Subcutaneous abdominal adipose tissue (tissue), 5 donors: ENCODE measurements at regions not wholly inside any gene's neighbourhood (a gene's known extent, or its start where the extent isn't known, plus 50 kb on each side); places are given as distances from the start of the nearest gene placed in this dataset.

Source experiments
- H3K27ac ChIP-seq: one replicate; pipeline ENCODE4 v1.7.0; 2013; ENCODE audit warnings: low read depth, mild to moderate bottlenecking, inconsistent platforms, low read length, moderate library complexity
- H3K27me3 ChIP-seq, 5 donors: one replicate each; pipeline ENCODE4 v1.7.0; 2013; ENCODE audit warnings: low read length in 5 of 5, inconsistent platforms in 1 of 5; ENCODE audit not compliant: control insufficient read depth in 5 of 5, insufficient read depth in 4 of 5
- H3K36me3 ChIP-seq, 5 donors: one replicate each; pipeline ENCODE4 v1.7.0; 2013; ENCODE audit warnings: low read length in 5 of 5; ENCODE audit not compliant: control insufficient read depth in 5 of 5, insufficient read depth in 5 of 5
- H3K4me1 ChIP-seq, 5 donors: one replicate each; pipeline ENCODE4 v1.7.0; 2013; ENCODE audit warnings: low read length in 5 of 5, mild to moderate bottlenecking in 3 of 5, moderate library complexity in 1 of 5; ENCODE audit not compliant: control insufficient read depth in 5 of 5, insufficient read depth in 5 of 5
- H3K4me3 ChIP-seq, 5 donors: one replicate each; pipeline ENCODE4 v1.7.0; 2013; ENCODE audit warnings: low read length in 5 of 5, low read depth in 1 of 5
- H3K9ac ChIP-seq, 5 donors: one replicate each; pipeline ENCODE4 v1.7.0; 2013; ENCODE audit warnings: low read length in 5 of 5, mild to moderate bottlenecking in 4 of 5, moderate library complexity in 3 of 5
- H3K9me3 ChIP-seq, 5 donors: one replicate each; pipeline ENCODE4 v1.7.0; 2013; ENCODE audit warnings: low read length in 5 of 5; ENCODE audit not compliant: control insufficient read depth in 5 of 5
- donor health status: healthy.
- donor health status: healthy.
- donor health status: healthy.
- donor health status: healthy.
- donor health status: healthy.

DNA sequence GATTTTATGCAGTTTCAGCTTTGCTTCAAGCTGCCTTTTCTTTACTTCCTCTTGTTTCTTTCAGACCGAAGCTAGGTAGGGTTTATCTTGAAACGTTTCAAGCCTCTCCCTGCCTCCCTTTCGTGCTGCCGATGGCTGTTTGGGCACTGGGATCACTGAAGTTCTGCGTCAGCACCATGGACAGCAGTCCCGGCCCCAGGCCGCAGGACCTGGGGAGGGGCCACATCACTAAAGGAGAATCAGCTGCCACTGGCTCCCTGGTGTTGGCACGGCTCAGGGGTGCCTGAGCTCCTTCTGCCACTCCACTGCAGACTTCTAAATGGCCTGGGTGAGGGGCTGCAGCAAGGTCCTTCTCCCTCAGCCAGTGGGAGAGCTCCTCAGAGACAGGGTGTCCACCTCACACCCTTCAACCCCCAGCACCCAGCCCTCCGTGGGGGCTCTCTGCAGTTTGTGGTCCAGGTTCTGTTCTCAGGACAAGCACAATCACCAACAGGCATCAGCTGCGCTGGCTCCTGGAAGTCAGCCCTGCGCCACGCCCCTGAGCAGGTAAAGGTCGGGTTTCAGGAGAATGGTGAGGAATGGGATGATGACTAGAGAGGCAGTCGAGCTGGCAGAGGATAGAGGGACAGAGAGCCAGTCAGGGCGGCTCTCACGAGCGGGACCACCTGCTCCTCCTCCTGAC is 387.2 kb downstream of the TCERG1L start:
- Histone ChIP-seq H3K9me3 (no peaks in the 10 kb centered on the region), H3K4me1 (no peaks in the 10 kb centered on the region), H3K4me3 (no peak overlapping the region), H3K36me3 (no peaks in the 10 kb centered on the region), H3K27ac (no peak overlapping the region), H3K9ac (no peak overlapping the region), H3K27me3 (peaks cover 0 to 17% (median 2%) of the 10 kb centered on the region in 5 donors)

DNA sequence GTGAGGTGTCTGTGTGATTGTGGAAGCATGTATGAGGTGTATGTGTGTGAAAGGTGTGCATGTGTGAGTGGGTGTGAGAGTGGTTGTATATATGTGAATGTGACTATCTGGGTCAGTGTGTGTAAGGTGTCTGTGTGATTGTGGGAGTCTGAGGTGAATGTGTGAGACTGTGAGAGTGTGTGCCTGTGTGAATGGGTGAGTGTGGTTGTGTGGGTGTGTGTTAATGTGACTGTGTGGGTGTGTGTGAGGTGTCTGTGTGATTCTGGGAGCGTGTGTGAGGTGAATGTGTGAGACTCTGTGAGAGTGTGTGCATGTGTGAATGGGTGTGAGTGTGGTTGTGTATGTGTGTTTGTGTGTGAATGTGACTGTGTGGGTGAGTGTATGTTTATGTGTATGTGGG is 385.1 kb downstream of the TCERG1L start:
- Histone ChIP-seq H3K9me3 (no peaks in the 10 kb centered on the region), H3K9ac (no peak overlapping the region), H3K4me3 (no peak overlapping the region), H3K4me1 (no peaks in the 10 kb centered on the region), H3K36me3 (no peaks in the 10 kb centered on the region), H3K27ac (no peak overlapping the region), H3K27me3 (peaks cover 0 to 27% (median 3%) of the 10 kb centered on the region in 5 donors)

DNA sequence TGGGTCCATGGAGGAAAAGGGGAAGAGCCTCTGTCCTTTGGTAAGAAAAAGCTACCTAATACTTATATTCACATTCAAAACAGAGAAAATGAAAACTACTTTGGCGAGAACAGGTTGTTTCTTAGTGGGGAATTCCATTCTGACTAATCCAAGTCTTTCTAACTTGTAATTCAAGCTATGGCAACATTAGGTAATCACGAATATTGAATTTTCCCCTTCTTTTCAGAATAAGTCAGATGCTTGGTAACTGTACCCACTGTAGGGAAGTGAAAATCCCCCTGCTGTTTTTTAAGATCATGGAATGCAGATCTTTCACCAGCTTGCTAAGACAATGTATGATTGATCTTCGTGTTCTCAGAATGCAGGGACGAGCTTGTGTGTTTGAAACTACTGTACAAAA is 384.4 kb downstream of the TCERG1L start:
- Histone ChIP-seq H3K27ac (no peak overlapping the region), H3K36me3 (no peaks in the 10 kb centered on the region), H3K4me1 (no peaks in the 10 kb centered on the region), H3K9ac (no peak overlapping the region), H3K9me3 (no peaks in the 10 kb centered on the region), H3K27me3 (peaks cover 0 to 24% (median 5%) of the 10 kb centered on the region in 5 donors), H3K4me3 (no peak overlapping the region)

DNA sequence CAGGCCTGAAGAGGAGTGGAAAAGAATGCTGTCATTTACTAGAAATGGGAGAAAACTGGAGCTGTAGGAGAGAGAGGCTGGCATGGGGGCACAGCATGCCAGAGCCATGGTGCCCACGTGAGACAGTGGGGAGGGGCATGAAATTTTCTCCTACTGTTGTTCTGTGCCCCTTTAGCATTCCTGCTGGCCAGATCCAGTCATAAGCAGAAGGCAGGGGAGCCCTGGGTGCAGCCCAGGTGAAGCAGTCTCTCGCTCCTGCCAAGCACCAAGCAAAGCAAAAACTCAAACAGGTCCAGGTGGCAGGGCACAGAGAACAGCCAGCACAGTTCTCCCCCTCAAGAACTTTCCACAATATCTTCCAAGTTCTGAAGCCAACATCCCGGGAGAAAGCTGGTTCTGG is 383.2 kb downstream of the TCERG1L start:
- no peak overlapping the region for H3K27ac ChIP-seq
- H3K27me3 ChIP-seq = peaks cover 0 to 24% (median 8%) of the 10 kb centered on the region in 5 donors

DNA sequence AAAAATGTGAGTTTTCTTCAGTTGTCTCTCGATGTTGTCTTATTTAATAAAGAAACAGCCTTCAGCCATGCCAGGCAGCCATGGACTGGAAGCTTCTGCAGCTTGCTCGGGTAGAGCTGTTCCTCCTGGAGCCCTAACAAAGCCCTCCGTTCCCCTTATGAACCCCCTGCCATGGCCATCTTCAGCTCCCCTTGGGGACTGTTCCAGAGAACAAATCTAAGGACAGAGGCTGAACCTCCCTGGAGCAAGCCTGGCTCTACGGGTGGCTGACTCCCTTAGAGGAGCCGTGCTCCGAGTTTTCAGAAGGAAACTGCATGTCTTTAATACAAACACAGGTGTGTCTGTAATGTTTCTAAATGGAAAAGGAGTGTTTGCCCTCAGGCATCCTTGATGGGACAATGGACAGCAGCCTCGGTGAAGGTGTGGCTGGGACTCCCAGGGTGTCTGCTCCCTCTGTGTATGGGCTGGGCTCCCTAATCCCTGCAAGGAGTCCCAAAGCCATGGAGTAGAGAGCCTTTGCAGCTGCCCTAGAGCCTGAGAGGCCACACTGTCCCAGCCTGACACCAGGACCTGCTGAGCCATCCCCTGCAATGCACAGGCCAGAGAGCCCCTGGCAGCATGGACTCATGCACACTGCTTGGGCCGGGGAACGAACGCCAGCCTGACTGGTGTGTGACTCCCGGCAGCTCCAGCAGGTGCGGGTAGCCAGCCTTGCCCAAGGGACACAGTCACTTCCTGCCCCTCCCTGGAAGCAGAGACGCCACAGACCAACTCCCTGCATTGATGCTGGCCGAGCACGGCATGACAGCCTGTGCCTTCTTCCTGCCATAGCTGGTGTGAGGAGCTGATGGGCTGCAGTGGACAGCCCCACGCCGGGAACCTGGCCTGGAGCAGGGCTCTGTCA is 381.8 kb downstream of the TCERG1L start:
- H3K4me1 ChIP-seq = no peaks in the 10 kb centered on the region
- H3K27me3 ChIP-seq = peaks cover 0 to 24% (median 10%) of the 10 kb centered on the region in 5 donors
- no peaks in the 10 kb centered on the region for H3K9me3 ChIP-seq
- H3K9ac ChIP-seq = no peak overlapping the region
- H3K27ac ChIP-seq = no peak overlapping the region
- no peaks in the 10 kb centered on the region for H3K36me3 ChIP-seq
- H3K4me3 ChIP-seq = no peak overlapping the region

More for the DNA sequence above, 383.2 kb downstream of the TCERG1L start:
- Histone ChIP-seq H3K36me3 (no peaks in the 10 kb centered on the region), H3K9me3 (no peaks in the 10 kb centered on the region), H3K4me1 (no peaks in the 10 kb centered on the region), H3K4me3 (no peak overlapping the region), H3K9ac (no peak overlapping the region)

DNA sequence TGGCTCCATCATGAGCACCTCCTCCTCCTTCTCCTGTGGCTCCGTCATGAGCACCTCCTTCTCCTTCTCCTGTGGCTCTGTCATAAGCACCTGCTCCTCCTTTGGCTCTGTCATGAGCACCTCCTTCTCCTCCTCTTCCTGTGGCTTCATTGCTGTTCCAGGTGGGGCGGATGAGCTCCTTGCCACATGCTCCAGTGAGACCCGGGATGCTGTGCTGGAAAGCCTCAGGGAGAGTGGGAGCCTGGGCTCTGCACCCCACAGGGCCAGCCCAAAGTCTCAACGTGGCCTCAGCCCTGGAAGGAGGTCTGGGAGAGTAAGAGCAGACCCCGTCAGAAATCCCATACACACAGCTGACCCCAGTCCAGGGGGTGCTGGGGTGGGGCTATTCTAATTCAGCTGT is 380.7 kb downstream of the TCERG1L start:
- Histone ChIP-seq H3K9ac (no peak overlapping the region), H3K27ac (no peak overlapping the region), H3K36me3 (no peaks in the 10 kb centered on the region), H3K4me1 (no peaks in the 10 kb centered on the region), H3K4me3 (no peak overlapping the region), H3K27me3 (peaks cover 2 to 21% (median 10%) of the 10 kb centered on the region in 5 donors), H3K9me3 (no peaks in the 10 kb centered on the region)

DNA sequence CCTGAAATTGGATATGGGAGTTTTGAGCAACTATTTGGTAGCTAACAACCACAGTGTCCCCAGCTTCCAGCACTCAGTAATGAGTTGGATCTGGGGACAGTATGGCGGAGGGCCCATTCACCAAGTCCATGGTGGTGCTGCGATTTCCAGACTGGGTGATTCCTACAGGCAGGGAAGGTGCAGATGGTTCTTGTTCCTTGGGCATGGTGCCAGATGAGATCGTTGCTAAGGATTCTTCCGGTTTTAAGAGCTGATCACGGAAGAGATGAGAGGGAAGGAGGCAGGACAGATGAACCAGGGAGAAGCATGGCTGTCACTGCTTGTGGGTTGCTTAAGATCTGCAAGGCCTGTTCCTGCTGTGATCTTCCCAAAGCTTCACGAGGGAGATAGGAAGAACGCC is 380.3 kb downstream of the TCERG1L start:
- Histone ChIP-seq H3K27me3 (peaks cover 6 to 24% (median 10%) of the 10 kb centered on the region in 5 donors), H3K9ac (no peak overlapping the region)

DNA sequence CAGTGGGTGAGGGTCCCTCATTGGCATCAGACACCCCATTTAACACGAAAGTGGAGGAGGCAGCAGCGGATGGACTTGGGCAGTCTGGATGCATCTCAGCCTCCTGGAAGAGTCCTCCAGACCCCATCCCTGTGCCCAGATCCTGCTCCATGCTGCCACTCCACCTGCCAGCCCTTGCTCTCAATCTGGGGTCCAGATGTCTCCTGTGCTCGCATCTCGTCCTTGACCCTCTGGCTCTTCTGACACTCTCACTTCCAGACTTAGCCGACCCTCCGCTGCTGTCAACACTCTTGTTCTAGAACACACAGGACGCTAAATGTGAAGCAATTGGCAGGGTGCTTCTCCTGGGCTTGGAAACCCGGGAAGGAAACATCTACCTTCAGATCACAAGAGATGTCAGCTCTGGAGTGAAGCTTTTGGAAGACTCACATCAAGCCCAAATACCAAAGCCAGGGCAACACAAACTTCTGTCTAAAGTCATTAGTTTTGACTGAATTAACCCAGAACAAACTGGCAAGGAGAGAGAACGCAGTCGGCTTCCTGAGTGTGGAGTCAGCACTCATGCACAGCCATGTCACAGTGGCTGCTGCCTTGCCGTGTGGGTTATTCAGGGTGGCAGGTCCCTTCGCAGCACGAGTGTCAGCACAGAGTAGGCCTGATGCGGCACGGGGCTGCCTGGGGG is 379.1 kb downstream of the TCERG1L start:
- no peaks in the 10 kb centered on the region for H3K36me3 ChIP-seq

More for the DNA sequence above, 380.3 kb downstream of the TCERG1L start:
- Histone ChIP-seq H3K36me3 (no peaks in the 10 kb centered on the region), H3K27ac (no peak overlapping the region), H3K4me3 (no peak overlapping the region), H3K4me1 (no peaks in the 10 kb centered on the region), H3K9me3 (no peaks in the 10 kb centered on the region)

DNA sequence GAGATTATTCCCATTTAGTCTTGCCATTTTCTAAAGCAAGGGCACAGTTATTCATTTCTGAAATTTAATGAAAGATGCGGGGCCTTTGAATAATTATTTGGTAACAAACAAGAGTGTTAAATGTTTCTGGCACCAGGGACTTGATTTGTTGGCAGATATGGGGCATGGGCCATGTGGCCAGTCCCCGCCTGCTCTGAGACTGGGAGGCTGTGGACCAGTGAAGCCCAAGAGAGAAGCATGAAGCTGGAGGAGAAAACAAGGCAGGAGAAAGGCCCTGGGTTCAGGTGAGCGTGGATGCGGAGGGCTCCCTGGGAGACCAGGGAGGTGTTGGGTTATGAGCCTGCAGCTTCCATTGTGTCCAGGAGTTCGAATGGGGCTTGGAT is 378.5 kb downstream of the TCERG1L start:
- H3K9me3 ChIP-seq = no peaks in the 10 kb centered on the region
- H3K27me3 ChIP-seq = peaks cover 7 to 28% (median 16%) of the 10 kb centered on the region in 5 donors
- no peak overlapping the region for H3K9ac ChIP-seq
- no peaks in the 10 kb centered on the region for H3K4me1 ChIP-seq
- no peak overlapping the region for H3K27ac ChIP-seq
- no peaks in the 10 kb centered on the region for H3K36me3 ChIP-seq
- H3K4me3 ChIP-seq = no peak overlapping the region

More for the DNA sequence above, 379.1 kb downstream of the TCERG1L start:
- no peak overlapping the region for H3K4me3 ChIP-seq
- H3K9me3 ChIP-seq = no peaks in the 10 kb centered on the region
- H3K4me1 ChIP-seq = no peaks in the 10 kb centered on the region
- peaks cover 7 to 26% (median 13%) of the 10 kb centered on the region in 5 donors for H3K27me3 ChIP-seq
- no peak overlapping the region for H3K9ac ChIP-seq
- no peak overlapping the region for H3K27ac ChIP-seq
